Loucy (cell line): ENCODE measurements at regions not wholly inside any gene's neighbourhood (a gene's known extent, or its start where the extent isn't known, plus 50 kb on each side); places are given as distances from the start of the nearest gene placed in this dataset.
A peak's percentile ranks its signal among the peaks of the same experiment; 100 is the strongest.

ENCODE experiments used
- H2AFZ ChIP-seq: fragments of 200-600 bp; sonication (generic); 2 replicates; pipeline ENCODE4 v1.6.0; 2016; ENCODE audit warnings: antibody characterized with exemption, mild to moderate bottlenecking, low read length, moderate library complexity
- H3F3A ChIP-seq: fragments of 200-600 bp; 2 replicates; pipeline ENCODE4 v1.6.0; 2016; ENCODE audit warnings: antibody characterized with exemption, low read depth, mild to moderate bottlenecking
- H3K27me3 ChIP-seq: fragments of 200-600 bp; sonication (generic); 2 replicates; pipeline ENCODE4 v1.6.1; 2014; ENCODE audit warnings: low read length, mild to moderate bottlenecking; ENCODE audit not compliant: insufficient read depth, poor library complexity, severe bottlenecking
- H3K36me3 ChIP-seq: fragments of 200-600 bp; sonication (generic); 2 replicates; pipeline ENCODE4 v1.6.1; 2016; ENCODE audit warnings: low read length; ENCODE audit not compliant: insufficient read depth
- H3K4me1 ChIP-seq: fragments of 200-600 bp; sonication (generic); 2 replicates; pipeline ENCODE4 v1.5.1; 2014; ENCODE audit warnings: low read length, mild to moderate bottlenecking; ENCODE audit not compliant: insufficient read depth, poor library complexity, severe bottlenecking
- H3K4me2 ChIP-seq: fragments of 200-600 bp; sonication (generic); 2 replicates; pipeline ENCODE4 v1.6.0; 2014; ENCODE audit warnings: antibody characterized with exemption, low read length, low read depth, mild to moderate bottlenecking; ENCODE audit not compliant: poor library complexity, severe bottlenecking
- H3K4me3 ChIP-seq: fragments of 200-600 bp; sonication (generic); 2 replicates; pipeline ENCODE4 v1.5.1; 2014; ENCODE audit warnings: low read length, mild to moderate bottlenecking, mixed read lengths; ENCODE audit not compliant: poor library complexity, severe bottlenecking
- H3K79me2 ChIP-seq: fragments of 200-600 bp; sonication (generic); 2 replicates; pipeline ENCODE4 v1.6.1; 2014; ENCODE audit warnings: low read length; ENCODE audit not compliant: insufficient read depth
- H3K9ac ChIP-seq: fragments of 200-600 bp; sonication (generic); 2 replicates; pipeline ENCODE4 v1.6.0; 2014; ENCODE audit warnings: mild to moderate bottlenecking, low read depth, low read length, moderate library complexity; ENCODE audit not compliant: poor library complexity, severe bottlenecking
- H3K9me2 ChIP-seq: fragments of 200-600 bp; sonication (generic); replicated peaks from 2 replicates; pipeline ENCODE4 v1.6.1; 2016; ENCODE audit warnings: low read depth, low read length, mixed read lengths
- H3K9me3 ChIP-seq: fragments of 200-600 bp; sonication (generic); 2 replicates; pipeline ENCODE4 v1.6.1; 2014; ENCODE audit warnings: mild to moderate bottlenecking, antibody characterized with exemption, low read length, low read depth; ENCODE audit not compliant: insufficient read depth
- H4K20me1 ChIP-seq: fragments of 200-600 bp; sonication (generic); 2 replicates; pipeline ENCODE4 v1.6.0; 2014; ENCODE audit warnings: antibody characterized with exemption, low read length, mild to moderate bottlenecking; ENCODE audit not compliant: insufficient read depth, poor library complexity, severe bottlenecking
- CTCF ChIP-seq: fragments of 200-600 bp; sonication (generic); conservative IDR thresholded peaks from 2 replicates; pipeline ENCODE4 v1.5.1; 2014; ENCODE audit warnings: mild to moderate bottlenecking, antibody characterized with exemption, low read length
- EZH2phosphoT487 ChIP-seq: fragments of 200-600 bp; IDR thresholded peaks from 2 replicates; pipeline ENCODE4 v1.6.1; 2018; ENCODE audit warnings: antibody characterized with exemption, mild to moderate bottlenecking, moderate library complexity, borderline replicate concordance

GRCh38 chr20:4563534-4563933, 122.7 kb upstream of the PRNP start:
- Histone ChIP-seq H3K36me3 (no peaks in the 10 kb centered on the region), H3K9ac (no peak overlapping the region), H3K4me2 (no peak overlapping the region), H3F3A (no peaks in the 10 kb centered on the region), H3K79me2 (no peaks in the 10 kb centered on the region), H3K4me1 (no peaks in the 10 kb centered on the region), H4K20me1 (no peaks in the 10 kb centered on the region), H3K9me3 (no peaks in the 10 kb centered on the region), H2AFZ (no peak overlapping the region), H3K27me3 (no peaks in the 10 kb centered on the region), H3K9me2 (no peaks in the 10 kb centered on the region), H3K4me3 (no peak overlapping the region)
- TF ChIP-seq CTCF, result 0 out of 2 replicates have a peak, but pooled peaks have one; percentile 20
- no peak for TF ChIP-seq EZH2phosphoT487

- H3K9me2 ChIP-seq, result no peaks in the 10 kb centered on the region
- H4K20me1 ChIP-seq, result no peaks in the 10 kb centered on the region
- no peak for TF ChIP-seq EZH2phosphoT487
- no peak for TF ChIP-seq CTCF
- H2AFZ ChIP-seq, result no peak overlapping the region
- H3K79me2 ChIP-seq, result no peaks in the 10 kb centered on the region
- H3K36me3 ChIP-seq, result no peaks in the 10 kb centered on the region
- H3K4me2 ChIP-seq, result no peak overlapping the region
- H3K4me3 ChIP-seq, result no peak overlapping the region
- H3K4me1 ChIP-seq, result no peaks in the 10 kb centered on the region
- no peaks in the 10 kb centered on the region for H3K9me3 ChIP-seq
- no peaks in the 10 kb centered on the region for H3F3A ChIP-seq
- H3K27me3 ChIP-seq, result no peaks in the 10 kb centered on the region
- H3K9ac ChIP-seq, result no peak overlapping the region
Measured at GRCh38 chr20:4563031-4563430, 123.2 kb upstream of the PRNP start.

- Histone ChIP-seq H3K4me2 (no peak overlapping the region), H3K9me2 (no peaks in the 10 kb centered on the region), H2AFZ (no peak overlapping the region), H3K4me3 (no peak overlapping the region), H3K4me1 (no peaks in the 10 kb centered on the region), H3K9me3 (no peaks in the 10 kb centered on the region), H3K9ac (no peak overlapping the region), H4K20me1 (no peaks in the 10 kb centered on the region), H3K27me3 (no peaks in the 10 kb centered on the region), H3K79me2 (no peaks in the 10 kb centered on the region), H3F3A (no peaks in the 10 kb centered on the region), H3K36me3 (no peaks in the 10 kb centered on the region)
- no peak for TF ChIP-seq CTCF
- TF ChIP-seq EZH2phosphoT487, result no peak
Measured at GRCh38 chr20:4560667-4561066, 125.6 kb upstream of the PRNP start.
